Neural progenitor cell (in vitro differentiated cells): ENCODE measurements at regions not wholly inside any gene's neighbourhood (a gene's known extent, or its start where the extent isn't known, plus 50 kb on each side); places are given as distances from the start of the nearest gene placed in this dataset.

Experiments
- DNase-seq: peaks from one replicate; pipeline ENCODE4 v3.0.0-alpha.2; 2016; ENCODE audit warnings: low spot score
- H2AFZ ChIP-seq: fragments of 200-600 bp; sonication (generic); replicated peaks from 2 replicates; pipeline ENCODE4 v1.6.1; 2016; ENCODE audit warnings: antibody characterized with exemption
- H3F3A ChIP-seq: fragments of 200-600 bp; sonication (generic); 2 replicates; pipeline ENCODE4 v1.6.1; 2016; ENCODE audit warnings: antibody characterized with exemption, low read depth
- H3K27ac ChIP-seq: fragments of 200-600 bp; sonication (generic); 2 replicates; pipeline ENCODE4 v1.5.1; 2016; ENCODE audit warnings: mild to moderate bottlenecking
- H3K27me3 ChIP-seq: fragments of 200-600 bp; sonication (generic); 2 replicates; pipeline ENCODE4 v1.6.1; 2016; ENCODE audit warnings: mild to moderate bottlenecking, moderate library complexity
- H3K36me3 ChIP-seq: fragments of 200-600 bp; sonication (generic); 2 replicates; pipeline ENCODE4 v1.5.1; 2016
- H3K4me1 ChIP-seq: fragments of 200-600 bp; sonication (generic); 2 replicates; pipeline ENCODE4 v1.6.1; 2016; ENCODE audit warnings: mixed run types
- H3K4me2 ChIP-seq: fragments of 200-600 bp; sonication (generic); 2 replicates; pipeline ENCODE4 v1.6.1; 2016
- H3K4me3 ChIP-seq: fragments of 200-600 bp; sonication (generic); 2 replicates; pipeline ENCODE4 v1.5.1; 2016
- H3K79me2 ChIP-seq: fragments of 200-600 bp; sonication (generic); 2 replicates; pipeline ENCODE4 v1.6.1; 2016; ENCODE audit warnings: low read depth
- H3K9ac ChIP-seq: fragments of 200-600 bp; sonication (generic); 2 replicates; pipeline ENCODE4 v1.6.1; 2016
- H3K9me3 ChIP-seq: fragments of 200-600 bp; sonication (generic); 2 replicates; pipeline ENCODE4 v1.5.1; 2016; ENCODE audit warnings: low read depth
- H4K20me1 ChIP-seq: fragments of 200-600 bp; sonication (generic); 2 replicates; pipeline ENCODE4 v1.6.1; 2016; ENCODE audit warnings: low read depth
- H3K27ac Mint-ChIP-seq: 3 replicates; pipeline ENCODE4 v1.8.0; 2021; ENCODE audit warnings: mixed read lengths
- H3K27me3 Mint-ChIP-seq: 2 replicates; pipeline ENCODE4 v1.8.0; 2022; ENCODE audit warnings: low read depth, mild to moderate bottlenecking, inconsistent platforms, moderate library complexity, mixed read lengths; ENCODE audit not compliant: insufficient read depth
- H3K36me3 Mint-ChIP-seq: 3 replicates; pipeline ENCODE4 v1.8.0; 2021; ENCODE audit warnings: mixed read lengths
- H3K4me1 Mint-ChIP-seq: 3 replicates; pipeline ENCODE4 v1.8.0; 2021; ENCODE audit warnings: mixed read lengths
- H3K4me3 Mint-ChIP-seq: 3 replicates; pipeline ENCODE4 v1.8.0; 2021; ENCODE audit warnings: mild to moderate bottlenecking, moderate library complexity, mixed read lengths
- H3K9me3 Mint-ChIP-seq: 3 replicates; pipeline ENCODE4 v1.8.0; 2020; ENCODE audit warnings: mixed read lengths
- EZH2 ChIP-seq: fragments of 200-600 bp; sonication (generic); IDR thresholded peaks from 2 replicates; pipeline ENCODE4 v1.6.1; 2017; ENCODE audit warnings: antibody characterized with exemption, mild to moderate bottlenecking, moderate library complexity
- EZH2phosphoT487 ChIP-seq: fragments of 200-600 bp; sonication (generic); IDR thresholded peaks from 2 replicates; pipeline ENCODE4 v1.6.1; 2017; ENCODE audit warnings: antibody characterized with exemption
- TF ChIP-seq, protein P1 (sequence below): fragments of 200-600 bp; sonication (generic); IDR thresholded peaks from 2 replicates; pipeline ENCODE4 v1.5.1; 2017; ENCODE audit warnings: antibody characterized with exemption, mild to moderate bottlenecking

DNA sequence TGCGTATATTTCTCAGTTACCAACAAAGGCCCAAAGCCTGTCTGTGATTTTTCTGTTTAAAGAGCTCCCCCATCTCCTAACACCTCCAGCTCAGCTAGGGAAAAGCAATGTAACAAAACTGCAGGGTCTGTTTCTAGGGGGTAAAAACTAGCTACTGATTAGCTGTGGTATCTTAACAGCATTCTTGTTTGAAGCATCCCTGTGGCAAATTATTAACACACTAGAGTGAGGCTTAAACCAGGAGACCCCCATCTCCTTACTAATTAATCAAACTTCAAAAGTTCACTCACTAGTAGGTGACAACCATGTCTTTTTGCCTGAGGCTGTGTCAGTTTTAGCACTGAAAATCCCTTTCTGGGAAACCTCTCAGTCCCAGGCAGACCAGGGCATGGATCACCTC is 186.2 kb upstream of the PARD3B start:
- TF ChIP-seq, protein P1, sequence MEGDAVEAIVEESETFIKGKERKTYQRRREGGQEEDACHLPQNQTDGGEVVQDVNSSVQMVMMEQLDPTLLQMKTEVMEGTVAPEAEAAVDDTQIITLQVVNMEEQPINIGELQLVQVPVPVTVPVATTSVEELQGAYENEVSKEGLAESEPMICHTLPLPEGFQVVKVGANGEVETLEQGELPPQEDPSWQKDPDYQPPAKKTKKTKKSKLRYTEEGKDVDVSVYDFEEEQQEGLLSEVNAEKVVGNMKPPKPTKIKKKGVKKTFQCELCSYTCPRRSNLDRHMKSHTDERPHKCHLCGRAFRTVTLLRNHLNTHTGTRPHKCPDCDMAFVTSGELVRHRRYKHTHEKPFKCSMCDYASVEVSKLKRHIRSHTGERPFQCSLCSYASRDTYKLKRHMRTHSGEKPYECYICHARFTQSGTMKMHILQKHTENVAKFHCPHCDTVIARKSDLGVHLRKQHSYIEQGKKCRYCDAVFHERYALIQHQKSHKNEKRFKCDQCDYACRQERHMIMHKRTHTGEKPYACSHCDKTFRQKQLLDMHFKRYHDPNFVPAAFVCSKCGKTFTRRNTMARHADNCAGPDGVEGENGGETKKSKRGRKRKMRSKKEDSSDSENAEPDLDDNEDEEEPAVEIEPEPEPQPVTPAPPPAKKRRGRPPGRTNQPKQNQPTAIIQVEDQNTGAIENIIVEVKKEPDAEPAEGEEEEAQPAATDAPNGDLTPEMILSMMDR: no peak
- TF ChIP-seq EZH2 (no peak), EZH2phosphoT487 (no peak)
- peaks cover 15% of the 10 kb centered on the region for H3K27me3 Mint-ChIP-seq
- Histone ChIP-seq H3K79me2 (no peaks in the 10 kb centered on the region), H3K4me1 (peaks cover 9% of the 10 kb centered on the region), H3K4me2 (no peak overlapping the region), H3K4me3 (no peak overlapping the region), H3K27ac (no peak overlapping the region), H3K27me3 (no peaks in the 10 kb centered on the region), H3K36me3 (no peaks in the 10 kb centered on the region), H3K9ac (no peak overlapping the region), H3F3A (peaks cover 9% of the 10 kb centered on the region), H2AFZ (peak overlapping the region; percentile 5), H3K9me3 (no peaks in the 10 kb centered on the region), H4K20me1 (no peaks in the 10 kb centered on the region)
- DNase-seq: no peak
- no peaks in the 10 kb centered on the region for H3K9me3 Mint-ChIP-seq
- peaks cover 17% of the 10 kb centered on the region for H3K4me1 Mint-ChIP-seq
- no peak overlapping the region for H3K4me3 Mint-ChIP-seq
- H3K27ac Mint-ChIP-seq: no peak overlapping the region
- no peaks in the 10 kb centered on the region for H3K36me3 Mint-ChIP-seq

DNA sequence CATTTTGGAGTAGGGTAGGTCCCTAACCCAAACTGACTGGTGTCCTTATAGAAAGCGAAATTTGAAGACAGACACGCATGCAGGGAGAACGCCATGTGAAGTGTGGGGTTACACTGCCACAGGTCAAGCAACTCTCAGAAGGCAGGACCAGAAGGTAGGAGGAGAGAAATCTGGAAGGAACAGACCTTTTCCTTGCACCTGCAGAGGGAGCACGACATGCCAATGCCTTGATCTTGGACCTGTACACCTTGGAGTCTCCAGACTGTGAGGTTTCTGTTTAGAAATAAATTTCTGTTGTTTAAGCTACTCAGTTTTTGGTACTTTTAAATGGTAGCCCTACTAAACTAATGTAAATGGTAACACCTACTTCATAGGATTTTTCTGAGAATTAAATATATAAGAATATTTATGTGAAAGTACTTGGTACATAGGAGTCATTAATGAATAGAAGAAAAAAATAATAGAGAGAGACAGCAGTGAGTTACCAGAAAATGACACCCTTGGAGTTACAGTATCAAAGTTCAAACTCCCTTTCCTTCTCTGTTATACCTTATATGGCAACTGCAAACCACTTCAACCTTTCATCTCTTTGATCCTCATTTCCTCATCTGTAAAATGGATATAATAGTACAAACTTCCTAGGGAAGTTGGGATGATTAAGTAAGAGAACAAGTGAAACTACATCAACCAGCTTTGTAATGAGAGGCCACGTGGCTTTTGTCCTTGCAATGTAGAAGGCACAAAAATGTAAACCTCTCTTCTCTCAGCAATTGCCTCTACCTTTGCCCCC is 184.9 kb upstream of the PARD3B start:
- no peak overlapping the region for H3K27ac Mint-ChIP-seq
- DNase-seq: no peak

DNA sequence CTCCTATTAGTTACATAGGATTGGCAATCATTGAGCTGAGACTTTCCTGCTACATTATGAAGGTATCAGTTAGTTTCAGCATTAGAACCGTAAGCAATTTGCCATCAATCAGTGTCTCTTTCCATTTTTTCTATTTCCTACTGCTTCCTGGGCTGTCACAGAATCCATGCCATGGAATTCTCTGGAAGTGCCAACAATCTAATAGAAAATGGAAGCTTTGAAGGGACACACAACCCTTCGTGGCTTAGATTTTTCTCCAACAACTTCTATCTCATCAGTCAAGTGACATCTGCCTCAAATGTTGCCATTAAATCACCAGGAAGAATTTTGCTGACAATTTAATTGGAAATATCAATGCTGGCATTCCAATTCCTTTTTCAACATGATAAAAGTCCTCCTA is 183.5 kb upstream of the PARD3B start:
- H3K9me3 ChIP-seq: no peaks in the 10 kb centered on the region
- H3K27ac ChIP-seq: no peak overlapping the region
- H3K4me3 ChIP-seq: no peak overlapping the region
- H3K4me3 Mint-ChIP-seq: no peak overlapping the region
- H3K27ac Mint-ChIP-seq: no peak overlapping the region
- no peaks in the 10 kb centered on the region for H3K9me3 Mint-ChIP-seq
- no peak for TF ChIP-seq EZH2phosphoT487
- no peak for TF ChIP-seq EZH2
- TF ChIP-seq, protein P1: no peak
- no peaks in the 10 kb centered on the region for H3K36me3 ChIP-seq
- peaks cover 18% of the 10 kb centered on the region for H3K27me3 Mint-ChIP-seq
- H3K4me2 ChIP-seq: no peak overlapping the region
- no peak overlapping the region for H3K9ac ChIP-seq
- H2AFZ ChIP-seq: no peak overlapping the region
- no peak for DNase-seq
- no peaks in the 10 kb centered on the region for H3K79me2 ChIP-seq
- peaks cover 9% of the 10 kb centered on the region for H3K4me1 ChIP-seq
- peaks cover 9% of the 10 kb centered on the region for H3F3A ChIP-seq
- peaks cover 30% of the 10 kb centered on the region for H3K4me1 Mint-ChIP-seq
- no peaks in the 10 kb centered on the region for H4K20me1 ChIP-seq
- no peaks in the 10 kb centered on the region for H3K27me3 ChIP-seq
- no peaks in the 10 kb centered on the region for H3K36me3 Mint-ChIP-seq

More for the DNA sequence above, 184.9 kb upstream of the PARD3B start:
- Mint-ChIP-seq H3K27me3 (peaks cover 19% of the 10 kb centered on the region), H3K9me3 (no peaks in the 10 kb centered on the region), H3K36me3 (no peaks in the 10 kb centered on the region), H3K4me1 (peaks cover 27% of the 10 kb centered on the region), H3K4me3 (no peak overlapping the region)
- H3K79me2 ChIP-seq: no peaks in the 10 kb centered on the region
- no peak overlapping the region for H3K4me2 ChIP-seq
- no peaks in the 10 kb centered on the region for H4K20me1 ChIP-seq
- TF ChIP-seq, protein P1: no peak
- no peaks in the 10 kb centered on the region for H3K27me3 ChIP-seq
- no peak overlapping the region for H3K27ac ChIP-seq
- no peak overlapping the region for H2AFZ ChIP-seq
- H3K4me1 ChIP-seq: peaks cover 9% of the 10 kb centered on the region
- no peaks in the 10 kb centered on the region for H3K36me3 ChIP-seq
- H3K9me3 ChIP-seq: no peaks in the 10 kb centered on the region
- no peak overlapping the region for H3K4me3 ChIP-seq
- H3F3A ChIP-seq: peaks cover 9% of the 10 kb centered on the region
- no peak overlapping the region for H3K9ac ChIP-seq
